Keratinocyte (primary cell): ENCODE measurements at regions not wholly inside any gene's neighbourhood (a gene's known extent, or its start where the extent isn't known, plus 50 kb on each side); places are given as distances from the start of the nearest gene placed in this dataset.

Experiments
- CTCF ChIP-seq, 3 experiments: IDR thresholded peaks in 1 of 3; conservative IDR thresholded peaks in 1 of 3; optimal IDR thresholded peaks in 1 of 3; 2 replicates in 2 of 3; 3 replicates in 1 of 3; pipeline versions ENCODE3 to v1.5.1; 2011; ENCODE audit warnings: low read length in 3 of 3, mild to moderate bottlenecking in 3 of 3, moderate library complexity in 2 of 3, control low read depth in 1 of 3, inconsistent platforms in 1 of 3; ENCODE audit not compliant: insufficient read depth in 2 of 3; ENCODE audit errors: extremely low read depth in 1 of 3
- EZH2 ChIP-seq: IDR thresholded peaks from one replicate; pipeline ENCODE4 v1.6.1; 2012; ENCODE audit warnings: inconsistent platforms, mild to moderate bottlenecking, low read length, moderate library complexity

- TF ChIP-seq CTCF (optimal IDR thresholded peaks at IDR 0.05 in 1 of 3, IDR thresholded peaks at IDR 0.05 in 1 of 3, conservative IDR thresholded peaks at IDR 0.05 in 1 of 3; ENCODE audit: extremely low read depth in 1 of 3, insufficient read depth in 2 of 3, low read length in 3 of 3) (no peak), EZH2 (no peak)
Measured at GRCh38 chr3:86547692-86548091, 443.3 kb downstream of the VGLL3 start.
